Left ventricle myocardium inferior (tissue), 1 donor: ENCODE measurements at regions not wholly inside any gene's neighbourhood (a gene's known extent, or its start where the extent isn't known, plus 50 kb on each side); places are given as distances from the start of the nearest gene placed in this dataset.
A peak's percentile ranks its signal among the peaks of the same experiment; 100 is the strongest.

Experiments
- DNase-seq: peaks from one replicate; pipeline ENCODE4 v3.0.0-alpha.2; 2020
- H3K27ac ChIP-seq: fragments of 200-600 bp; replicated peaks from 2 replicates; pipeline ENCODE4 v1.8.0; 2021
- H3K27me3 ChIP-seq: fragments of 200-600 bp; 2 replicates; pipeline ENCODE4 v1.8.0; 2021; ENCODE audit warnings: low read depth
- H3K36me3 ChIP-seq: fragments of 200-600 bp; 2 replicates; pipeline ENCODE4 v1.8.0; 2021
- H3K4me1 ChIP-seq: fragments of 200-600 bp; 2 replicates; pipeline ENCODE4 v1.8.0; 2021
- H3K4me3 ChIP-seq: fragments of 200-600 bp; 2 replicates; pipeline ENCODE4 v1.8.0; 2021; ENCODE audit warnings: mild to moderate bottlenecking, moderate library complexity
- H3K9me3 ChIP-seq: fragments of 200-600 bp; replicated peaks from 2 replicates; pipeline ENCODE4 v1.8.0; 2021
- CTCF ChIP-seq: fragments of 200-600 bp; IDR thresholded peaks from 2 replicates; pipeline ENCODE4 v1.8.0; 2021; ENCODE audit warnings: antibody characterized with exemption, mild to moderate bottlenecking, borderline replicate concordance
- intact Hi-C: fragments of 100-400 bp; cut with micrococcal nuclease; formaldehyde crosslinking; loops from one replicate; pipeline ENCODE4 v1.11.0; 2022
- donor health status: DM: no; HTN: yes; CAD: no; lungs with severe emphysema.

GRCh38 chr1:220363196-220363837 lies 91.1 kb upstream of the RAB3GAP2 start:
- no peaks in the 10 kb centered on the region for H3K27me3 ChIP-seq
- H3K9me3 ChIP-seq = peaks cover 5% of the 10 kb centered on the region
- no peak for TF ChIP-seq CTCF
- DNase-seq = no peak
- intact Hi-C loops = no loop called here
- peaks cover 5% of the 10 kb centered on the region for H3K4me1 ChIP-seq
- no peaks in the 10 kb centered on the region for H3K36me3 ChIP-seq
- H3K27ac ChIP-seq = peak overlapping the region; percentile 21
- H3K4me3 ChIP-seq = no peak overlapping the region

- peaks cover 15% of the 10 kb centered on the region for H3K4me1 ChIP-seq
- no peaks in the 10 kb centered on the region for H3K36me3 ChIP-seq
- H3K4me3 ChIP-seq = no peak overlapping the region
- no peak for TF ChIP-seq CTCF
- peak overlapping the region; percentile 55 for H3K27ac ChIP-seq
- no peaks in the 10 kb centered on the region for H3K9me3 ChIP-seq
- H3K27me3 ChIP-seq = no peaks in the 10 kb centered on the region
- intact Hi-C loops = no loop called here
- no peak for DNase-seq
These were observed 85.0 kb upstream of the RAB3GAP2 start for GRCh38 chr1:220356981-220357850.

- H3K4me1 ChIP-seq = peaks cover 15% of the 10 kb centered on the region
- no peaks in the 10 kb centered on the region for H3K36me3 ChIP-seq
- H3K27me3 ChIP-seq = no peaks in the 10 kb centered on the region
- H3K4me3 ChIP-seq = no peak overlapping the region
- TF ChIP-seq CTCF = no peak
- no peaks in the 10 kb centered on the region for H3K9me3 ChIP-seq
- intact Hi-C loops = no loop called here
- DNase-seq = no peak
- H3K27ac ChIP-seq = no peak overlapping the region
These were observed 81.2 kb upstream of the RAB3GAP2 start for GRCh38 chr1:220353229-220354012.

GRCh38 chr1:220348211-220348610 lies 76.0 kb upstream of the RAB3GAP2 start:
- no peaks in the 10 kb centered on the region for H3K27me3 ChIP-seq
- intact Hi-C loops = no loop called here
- H3K4me3 ChIP-seq = no peak overlapping the region
- no peak for DNase-seq
- H3K36me3 ChIP-seq = no peaks in the 10 kb centered on the region
- no peaks in the 10 kb centered on the region for H3K9me3 ChIP-seq
- no peak for TF ChIP-seq CTCF
- H3K4me1 ChIP-seq = no peaks in the 10 kb centered on the region
- H3K27ac ChIP-seq = no peak overlapping the region

GRCh38 chr1:220347654-220348175 lies 75.5 kb upstream of the RAB3GAP2 start:
- no peak for DNase-seq
- H3K9me3 ChIP-seq = no peaks in the 10 kb centered on the region
- H3K4me3 ChIP-seq = no peak overlapping the region
- H3K27me3 ChIP-seq = no peaks in the 10 kb centered on the region
- intact Hi-C loops = no loop called here
- TF ChIP-seq CTCF = no peak
- H3K36me3 ChIP-seq = no peaks in the 10 kb centered on the region
- H3K27ac ChIP-seq = no peak overlapping the region
- no peaks in the 10 kb centered on the region for H3K4me1 ChIP-seq
